ENCODE measurements at regions not wholly inside any gene's neighbourhood (a gene's known extent, or its start where the extent isn't known, plus 50 kb on each side); places are given as distances from the start of the nearest gene placed in this dataset.

GRCh38 chr14:58963873-58964597 is 224.4 kb upstream of the DAAM1 start:
- no peak for DNase-seq (ENCODE audit: insufficient read length, low spot score)
- FAIRE-seq = no peak

DNA sequence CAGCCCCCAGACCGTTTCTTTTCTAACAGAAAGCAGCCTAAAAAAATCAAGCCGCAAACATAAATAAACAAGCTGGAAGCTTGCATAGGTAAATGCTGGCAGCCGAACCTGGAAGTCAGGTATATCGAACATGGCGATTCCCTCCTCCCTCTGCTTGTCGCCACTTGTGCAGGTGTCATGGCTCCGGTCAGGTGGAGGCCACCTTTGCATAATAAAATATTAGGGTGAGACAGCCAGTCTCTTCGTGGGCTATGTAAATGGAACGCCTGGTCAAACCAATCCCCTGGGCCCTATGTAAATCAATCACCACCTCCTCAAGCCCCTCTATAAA is 223.9 kb upstream of the DAAM1 start:
- FAIRE-seq (no peak), DNase-seq (ENCODE audit: insufficient read length, low spot score) (no peak)
- TF ChIP-seq POLR2A (IDR thresholded peaks at IDR 0.05; ENCODE audit: low read depth, low read length) = no peak

More at GRCh38 chr14:58963873-58964597, 224.4 kb upstream of the DAAM1 start:
- TF ChIP-seq POLR2A (IDR thresholded peaks at IDR 0.05; ENCODE audit: low read depth, low read length) = no peak

DNA sequence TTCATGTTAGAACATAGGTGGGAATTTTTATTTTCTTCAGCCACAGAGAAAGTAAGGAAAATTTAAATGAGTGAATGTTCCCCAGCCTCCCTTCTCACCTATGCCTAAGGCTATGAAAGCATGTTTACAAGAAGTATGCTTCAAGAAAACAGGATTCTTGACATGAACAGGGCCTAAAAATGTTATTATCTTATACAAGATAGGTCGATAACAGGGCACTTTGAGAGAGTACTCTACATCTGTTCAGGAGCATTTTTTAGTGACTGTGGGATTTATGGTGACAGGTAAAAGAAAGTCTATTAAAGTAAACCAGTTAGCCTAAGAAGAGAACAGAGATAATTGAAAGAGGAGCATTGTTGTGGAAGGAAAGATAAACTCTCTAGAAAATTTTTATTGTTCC is 222.9 kb upstream of the DAAM1 start:
- no peak for TF ChIP-seq POLR2A (IDR thresholded peaks at IDR 0.05; ENCODE audit: low read depth, low read length)
- no peak for FAIRE-seq
- DNase-seq (ENCODE audit: insufficient read length, low spot score) = no peak

DNA sequence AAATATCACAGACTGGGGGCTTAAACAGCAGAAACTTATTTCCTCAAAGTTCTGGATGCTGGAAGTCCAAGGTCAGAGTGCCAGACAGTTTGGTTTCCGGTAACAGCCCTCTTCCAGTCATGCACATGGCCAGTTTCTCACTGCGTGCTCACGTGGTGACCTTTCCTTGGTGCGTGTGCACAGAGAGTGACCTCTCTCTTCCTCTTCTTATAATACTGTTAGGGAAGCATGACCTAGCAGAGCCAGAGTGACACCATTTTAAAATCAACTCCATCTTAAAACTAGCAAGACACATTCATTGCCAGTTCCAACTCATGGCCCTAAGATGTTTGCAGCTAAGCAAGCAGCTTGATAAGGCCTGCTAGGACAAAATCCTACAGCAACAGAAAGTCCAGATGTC is 221.5 kb upstream of the DAAM1 start:
- TF ChIP-seq POLR2A (IDR thresholded peaks at IDR 0.05; ENCODE audit: low read depth, low read length) = no peak
- DNase-seq (ENCODE audit: insufficient read length, low spot score) (no peak), FAIRE-seq (no peak)

DNA sequence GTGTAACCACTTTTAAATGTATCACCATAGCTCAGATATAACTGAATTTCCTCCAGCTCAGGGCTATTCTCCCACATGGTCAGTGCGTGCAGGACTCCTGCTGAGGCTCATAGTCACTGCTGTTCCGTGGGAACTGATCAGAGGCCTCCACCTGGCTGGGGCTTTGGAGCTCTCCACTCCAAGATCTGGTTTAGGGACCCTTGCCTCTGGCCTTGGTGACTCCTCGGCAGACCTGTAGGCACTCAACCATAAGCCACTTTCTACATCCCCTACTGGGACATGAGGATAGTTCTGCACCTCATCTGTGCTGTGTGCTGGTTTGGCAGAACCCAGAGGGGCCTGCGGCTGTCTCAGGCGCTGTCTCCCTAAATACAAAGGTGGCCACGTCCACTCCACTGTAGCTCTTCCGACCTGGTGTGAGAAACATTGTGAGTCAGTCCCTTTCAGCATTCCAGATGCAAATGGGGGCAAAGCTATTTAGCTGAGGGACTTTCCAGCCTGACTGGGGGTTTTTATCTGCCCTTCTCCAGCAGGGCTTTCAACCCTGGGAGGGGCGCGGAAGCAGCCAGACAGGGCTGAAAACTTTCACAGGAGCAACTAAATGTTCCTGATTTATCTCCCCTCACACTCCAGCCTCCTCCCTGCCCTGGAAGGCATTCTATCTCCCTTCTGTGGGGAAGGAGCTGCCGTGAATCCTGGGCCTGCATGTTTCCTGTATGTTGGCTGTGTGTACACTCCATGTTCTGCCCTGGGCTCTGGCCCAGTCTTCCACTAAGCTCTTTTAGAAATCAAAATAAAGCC is 218.3 kb upstream of the DAAM1 start:
- FAIRE-seq (no peak), DNase-seq (ENCODE audit: insufficient read length, low spot score) (no peak)
- no peak for TF ChIP-seq POLR2A (IDR thresholded peaks at IDR 0.05; ENCODE audit: low read depth, low read length)

DNA sequence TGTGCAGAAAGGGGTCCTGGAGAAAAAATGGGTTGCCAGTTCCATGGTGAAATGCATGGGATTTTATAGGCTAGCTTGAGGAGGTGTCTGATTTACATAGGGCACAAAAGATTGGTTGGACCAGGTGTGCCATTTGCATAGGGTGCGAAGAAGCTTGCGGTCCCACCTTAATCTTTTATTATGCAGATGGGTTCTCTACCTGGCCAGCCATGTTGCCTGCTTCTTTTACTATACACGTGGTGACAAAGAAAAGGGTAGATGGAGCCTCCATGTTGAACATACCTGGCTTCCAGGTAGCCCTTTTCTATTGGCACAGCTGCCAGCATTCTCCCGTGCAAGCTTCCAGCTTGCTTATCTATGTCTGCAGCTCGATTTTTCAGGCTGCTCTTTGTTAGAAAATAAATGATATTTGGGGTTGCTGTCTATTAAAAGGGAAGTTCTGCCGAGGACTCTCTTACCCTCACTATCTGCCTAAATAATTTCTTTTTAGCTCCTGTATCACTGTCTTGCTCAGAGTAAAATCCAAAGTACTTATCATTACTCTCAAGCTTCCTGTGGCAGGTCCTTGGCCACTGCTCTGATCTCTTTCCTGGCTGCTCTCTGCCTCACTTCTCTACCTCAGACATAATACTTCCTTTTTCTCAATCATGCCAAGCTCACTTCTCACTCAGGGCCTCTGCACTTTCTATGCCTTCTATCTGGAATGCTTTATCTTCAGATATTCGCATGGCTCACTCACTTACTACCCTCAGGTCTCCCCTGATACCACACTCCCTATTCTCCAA is 216.0 kb upstream of the DAAM1 start:
- no peak for DNase-seq (ENCODE audit: insufficient read length, low spot score)
- TF ChIP-seq POLR2A (IDR thresholded peaks at IDR 0.05; ENCODE audit: low read depth, low read length) = no peak
- no peak for FAIRE-seq

DNA sequence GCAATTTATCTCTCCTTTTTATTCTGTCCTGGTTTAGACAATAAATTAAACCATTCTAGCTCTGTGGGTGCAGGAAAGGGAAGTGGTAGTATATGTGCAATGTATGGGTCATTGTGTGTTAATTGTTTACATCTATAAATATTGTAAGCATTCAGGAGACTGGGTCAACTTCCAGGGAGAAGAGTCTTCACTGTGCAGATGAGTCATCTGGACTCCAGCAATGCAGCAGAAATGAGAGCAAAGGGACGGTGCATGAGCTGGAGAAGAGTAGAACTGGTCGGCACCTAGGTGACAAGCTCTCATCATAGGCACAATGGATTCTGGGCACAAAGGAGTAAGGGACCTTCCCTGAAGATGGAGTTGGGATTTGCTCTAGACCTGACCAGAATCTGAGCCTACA is 211.1 kb upstream of the DAAM1 start:
- FAIRE-seq (no peak), DNase-seq (ENCODE audit: insufficient read length, low spot score) (no peak)
- no peak for TF ChIP-seq POLR2A (IDR thresholded peaks at IDR 0.05; ENCODE audit: low read depth, low read length)

GRCh38 chr14:58978343-58978742 is 210.1 kb upstream of the DAAM1 start:
- TF ChIP-seq POLR2A (IDR thresholded peaks at IDR 0.05; ENCODE audit: low read depth, low read length) = no peak
- no peak for DNase-seq (ENCODE audit: insufficient read length, low spot score)
- no peak for FAIRE-seq

DNA sequence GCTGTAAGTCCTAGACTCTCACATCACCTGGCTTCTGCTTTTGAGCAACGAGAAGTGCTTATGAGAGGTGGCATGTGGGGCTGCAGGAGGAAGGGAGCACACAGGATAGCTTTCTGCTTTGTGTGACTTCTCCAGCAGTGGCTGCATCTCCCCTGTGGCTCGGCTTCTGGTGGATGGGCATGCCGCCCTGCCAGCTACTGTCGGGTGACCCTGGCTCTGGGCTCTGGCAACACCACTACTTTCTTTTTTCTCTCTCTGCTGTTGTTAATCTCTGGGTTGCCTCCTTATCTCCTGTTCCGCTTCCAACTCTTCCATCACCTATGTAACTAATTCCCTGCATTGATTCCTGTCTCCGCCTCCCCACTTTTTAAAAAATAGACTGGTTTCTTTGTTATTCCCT is 209.1 kb upstream of the DAAM1 start:
- FAIRE-seq (no peak), DNase-seq (ENCODE audit: insufficient read length, low spot score) (no peak)
- no peak for TF ChIP-seq POLR2A (IDR thresholded peaks at IDR 0.05; ENCODE audit: low read depth, low read length)

GRCh38 chr14:58981840-58982239 is 206.6 kb upstream of the DAAM1 start:
- no peak for FAIRE-seq
- no peak for TF ChIP-seq POLR2A (IDR thresholded peaks at IDR 0.05; ENCODE audit: low read depth, low read length)
- no peak for DNase-seq (ENCODE audit: insufficient read length, low spot score)

DNA sequence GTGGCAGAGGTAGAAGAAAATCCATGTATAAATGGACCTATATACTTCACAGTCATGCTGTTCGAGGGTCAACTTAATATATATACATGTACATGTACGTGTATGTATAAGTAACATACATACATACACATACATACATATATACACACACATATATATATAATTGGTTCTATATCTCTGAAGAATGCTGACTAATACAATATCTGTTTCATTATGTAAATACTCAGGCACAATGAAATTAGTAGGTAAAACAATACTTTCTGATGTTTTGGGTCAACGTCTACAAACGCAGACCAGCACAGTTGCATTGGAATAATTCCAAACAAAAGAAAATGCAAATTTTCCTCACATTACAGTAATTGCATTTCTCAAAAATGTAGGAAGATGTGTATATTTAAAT is 202.7 kb upstream of the DAAM1 start:
- no peak for DNase-seq (ENCODE audit: insufficient read length, low spot score)
- FAIRE-seq = no peak
- no peak for TF ChIP-seq POLR2A (IDR thresholded peaks at IDR 0.05; ENCODE audit: low read depth, low read length)

GRCh38 chr14:58987591-58987990 is 200.9 kb upstream of the DAAM1 start:
- FAIRE-seq = no peak
- TF ChIP-seq POLR2A (IDR thresholded peaks at IDR 0.05; ENCODE audit: low read depth, low read length) = no peak
- no peak for DNase-seq (ENCODE audit: insufficient read length, low spot score)

DNA sequence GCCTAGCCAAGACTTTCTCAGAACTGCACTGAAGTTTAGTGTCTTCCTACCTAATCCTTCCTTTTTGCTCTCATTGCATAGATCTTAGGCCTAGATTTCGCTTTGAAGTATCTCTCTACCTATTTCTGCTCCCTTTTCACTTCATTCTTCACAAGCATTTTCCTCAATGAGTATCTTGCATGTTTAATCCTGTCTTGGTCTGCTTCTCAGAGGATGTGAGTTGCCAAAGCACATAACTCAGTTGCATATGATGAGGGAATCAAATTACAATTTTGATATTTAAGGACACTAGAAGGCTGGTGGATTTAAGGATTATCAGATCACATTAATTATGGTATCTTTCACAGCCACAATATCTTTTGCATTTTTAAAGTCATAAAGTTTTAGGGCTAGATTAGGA is 195.5 kb upstream of the DAAM1 start:
- FAIRE-seq (no peak), DNase-seq (ENCODE audit: insufficient read length, low spot score) (no peak)
- TF ChIP-seq POLR2A (IDR thresholded peaks at IDR 0.05; ENCODE audit: low read depth, low read length) = no peak

DNA sequence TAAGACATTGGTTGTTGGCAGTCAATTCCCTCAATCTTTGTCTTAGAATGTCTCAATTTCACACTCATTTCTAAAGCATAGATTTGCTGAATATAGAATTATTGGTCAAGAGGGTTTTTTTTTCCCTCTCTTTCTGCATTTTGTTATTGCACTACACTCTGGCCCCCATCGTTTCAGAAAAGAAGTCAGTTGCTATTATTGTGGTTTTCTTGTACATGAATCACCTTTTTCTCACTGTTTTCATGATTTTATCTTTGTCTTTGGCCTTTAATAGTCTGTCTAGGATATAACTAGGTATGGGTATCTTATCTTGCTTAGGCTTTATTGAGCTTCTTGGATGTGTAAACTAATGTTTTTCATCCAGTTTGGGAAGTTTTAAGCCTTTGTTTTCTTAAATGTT is 194.3 kb upstream of the DAAM1 start:
- FAIRE-seq = no peak
- DNase-seq (ENCODE audit: insufficient read length, low spot score) = no peak
- no peak for TF ChIP-seq POLR2A (IDR thresholded peaks at IDR 0.05; ENCODE audit: low read depth, low read length)

Measured in H54 (cell line).